ENCODE measurements at regions not wholly inside any gene's neighbourhood (a gene's known extent, or its start where the extent isn't known, plus 50 kb on each side); places are given as distances from the start of the nearest gene placed in this dataset.
"Not testable (repeated sequence)": the region's sequence is repeated elsewhere in the genome, so short reads cannot be mapped to it uniquely, and the experiment has no call there.

GRCh38 chr16:6693418-6693817 is 639.2 kb upstream of the RBFOX1 start:
- not testable (repeated sequence) for TF ChIP-seq POLR2A, CTCF (IDR thresholded peaks at IDR 0.05)
